GM21619 (cell line): ENCODE measurements at regions not wholly inside any gene's neighbourhood (a gene's known extent, or its start where the extent isn't known, plus 50 kb on each side); places are given as distances from the start of the nearest gene placed in this dataset.
A peak's percentile ranks its signal among the peaks of the same experiment; 100 is the strongest.

Experiments used
- ATAC-seq: cut with Tn5 transposase; IDR thresholded peaks from one replicate; pipeline ENCODE4 v1.9.1; 2021; ENCODE audit not compliant: unreplicated experiment

GRCh38 chr1:186620566-186621350 lies 59.5 kb downstream of the PTGS2 start:
- no peak for ATAC-seq

- ATAC-seq: peak; percentile 100
Observed at GRCh38 chr1:186618401-186619170, 61.6 kb downstream of the PTGS2 start.

GRCh38 chr1:186617926-186618325 lies 62.3 kb downstream of the PTGS2 start:
- peak; percentile 4 for ATAC-seq

GRCh38 chr1:186616511-186616910 lies 63.7 kb downstream of the PTGS2 start:
- no peak for ATAC-seq

GRCh38 chr1:186615332-186615731 lies 64.9 kb downstream of the PTGS2 start:
- no peak for ATAC-seq

- no peak for ATAC-seq
Observed at GRCh38 chr1:186611156-186611555, 69.1 kb downstream of the PTGS2 start.

- ATAC-seq: no peak
Observed at GRCh38 chr1:186609183-186609582, 71.0 kb downstream of the PTGS2 start.

GRCh38 chr1:186605762-186606350 lies 74.4 kb downstream of the PTGS2 start:
- peak; percentile 75 for ATAC-seq

GRCh38 chr1:186595969-186596368 lies 84.3 kb downstream of the PTGS2 start:
- peak; percentile 61 for ATAC-seq

- ATAC-seq: no peak
Observed at GRCh38 chr1:186578325-186579016, 101.8 kb downstream of the PTGS2 start.

- ATAC-seq: no peak
Observed at GRCh38 chr1:186577633-186578032, 102.6 kb downstream of the PTGS2 start.

GRCh38 chr1:186577216-186577615 lies 103.0 kb downstream of the PTGS2 start:
- ATAC-seq: no peak

GRCh38 chr1:186575348-186575747 lies 104.9 kb downstream of the PTGS2 start:
- no peak for ATAC-seq

- ATAC-seq: no peak
Observed at GRCh38 chr1:186574926-186575325, 105.3 kb downstream of the PTGS2 start.

GRCh38 chr1:186572509-186572908 lies 107.7 kb downstream of the PTGS2 start:
- ATAC-seq: no peak

GRCh38 chr1:186571771-186572170 lies 108.5 kb downstream of the PTGS2 start:
- no peak for ATAC-seq

- no peak for ATAC-seq
Observed at GRCh38 chr1:186569856-186570255, 108.9 kb upstream of the PDC start.

GRCh38 chr1:186568221-186568620 lies 107.3 kb upstream of the PDC start:
- ATAC-seq: no peak

GRCh38 chr1:186566140-186566855 lies 105.4 kb upstream of the PDC start:
- no peak for ATAC-seq

GRCh38 chr1:186564582-186564981 lies 103.7 kb upstream of the PDC start:
- no peak for ATAC-seq
